Right lung (tissue), 2 donors: ENCODE measurements at regions not wholly inside any gene's neighbourhood (a gene's known extent, or its start where the extent isn't known, plus 50 kb on each side); places are given as distances from the start of the nearest gene placed in this dataset.
A peak's percentile ranks its signal among the peaks of the same experiment; 100 is the strongest.

ENCODE experiments used
- DNase-seq, 2 donors: peaks; one replicate each; pipeline ENCODE4 v3.0.0-alpha.2; 2013

GRCh38 chr10:88023676-88024075 is 160.3 kb downstream of the PTEN start:
- DNase-seq: no peak

GRCh38 chr10:88026031-88026430 is 162.6 kb downstream of the PTEN start:
- no peak for DNase-seq

- no peak for DNase-seq
Observed at GRCh38 chr10:88027570-88027969, 164.1 kb downstream of the PTEN start.

DNA sequence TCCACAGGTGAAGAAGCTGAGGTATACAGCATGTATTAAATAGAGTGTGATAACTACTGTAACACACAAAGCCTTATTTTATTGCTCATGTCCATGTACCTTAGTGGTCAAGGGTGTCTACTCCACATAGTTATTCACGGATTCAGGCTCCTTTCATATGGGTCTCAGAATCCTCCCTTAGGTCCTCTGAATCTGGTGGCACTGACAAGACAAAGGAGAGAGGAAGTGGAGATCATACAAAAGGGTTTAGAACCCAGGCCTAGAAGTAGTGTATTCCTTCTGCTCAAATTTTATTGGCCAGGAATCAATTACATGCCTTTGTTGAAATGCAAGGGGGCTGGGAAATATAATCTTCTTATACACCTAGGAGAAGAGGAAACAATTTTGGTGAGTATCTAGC is 164.6 kb downstream of the PTEN start:
- DNase-seq: no peak

GRCh38 chr10:88028654-88029053 is 165.2 kb downstream of the PTEN start:
- no peak for DNase-seq

GRCh38 chr10:88032566-88032965 is 169.1 kb downstream of the PTEN start:
- no peak for DNase-seq

GRCh38 chr10:88033385-88033784 is 170.0 kb downstream of the PTEN start:
- no peak for DNase-seq

DNA sequence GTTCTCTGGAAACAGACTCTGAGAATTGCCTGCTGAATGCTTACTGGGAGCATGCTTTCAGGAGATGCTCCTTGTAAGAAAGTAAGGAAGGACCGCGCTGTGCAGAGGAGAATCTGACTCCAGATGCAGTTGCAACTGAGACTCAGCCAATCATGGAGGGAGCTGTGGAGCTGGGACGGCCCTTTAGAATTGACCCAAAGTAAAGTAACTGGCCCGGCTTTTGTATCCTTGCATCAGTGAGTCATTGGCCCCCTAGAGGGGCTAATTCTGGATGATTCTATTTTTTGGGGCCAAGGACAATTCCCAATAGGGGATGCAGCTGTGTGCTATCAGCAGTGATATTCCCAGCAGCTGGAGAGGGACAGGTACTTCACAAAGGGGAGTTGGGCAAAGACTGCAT is 170.4 kb downstream of the PTEN start:
- DNase-seq: no peak

GRCh38 chr10:88036126-88036525 is 172.7 kb downstream of the PTEN start:
- no peak for DNase-seq

GRCh38 chr10:88037623-88038022 is 174.2 kb downstream of the PTEN start:
- DNase-seq: no peak

DNA sequence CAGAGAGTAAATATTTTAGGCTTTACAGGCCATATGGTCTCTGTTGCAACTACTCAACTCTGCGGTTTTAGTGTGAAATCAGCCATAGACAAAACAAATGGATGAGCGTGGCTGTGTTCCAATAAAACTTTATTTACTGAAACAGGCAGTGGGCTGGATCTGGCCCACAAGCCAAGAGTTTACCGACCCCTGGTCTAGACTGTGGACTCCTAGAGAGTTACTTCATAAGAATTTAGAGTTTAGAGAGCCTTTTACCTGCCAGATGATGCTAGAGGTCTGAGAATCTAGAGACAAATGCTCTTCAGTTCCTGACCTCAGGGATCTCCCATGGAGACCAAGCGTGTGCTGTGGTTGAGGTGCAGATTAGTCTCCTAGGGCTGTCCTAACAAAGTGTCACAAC is 174.8 kb downstream of the PTEN start:
- DNase-seq: no peak

- DNase-seq: no peak
Observed at GRCh38 chr10:88039496-88040200, 176.2 kb downstream of the PTEN start.

DNA sequence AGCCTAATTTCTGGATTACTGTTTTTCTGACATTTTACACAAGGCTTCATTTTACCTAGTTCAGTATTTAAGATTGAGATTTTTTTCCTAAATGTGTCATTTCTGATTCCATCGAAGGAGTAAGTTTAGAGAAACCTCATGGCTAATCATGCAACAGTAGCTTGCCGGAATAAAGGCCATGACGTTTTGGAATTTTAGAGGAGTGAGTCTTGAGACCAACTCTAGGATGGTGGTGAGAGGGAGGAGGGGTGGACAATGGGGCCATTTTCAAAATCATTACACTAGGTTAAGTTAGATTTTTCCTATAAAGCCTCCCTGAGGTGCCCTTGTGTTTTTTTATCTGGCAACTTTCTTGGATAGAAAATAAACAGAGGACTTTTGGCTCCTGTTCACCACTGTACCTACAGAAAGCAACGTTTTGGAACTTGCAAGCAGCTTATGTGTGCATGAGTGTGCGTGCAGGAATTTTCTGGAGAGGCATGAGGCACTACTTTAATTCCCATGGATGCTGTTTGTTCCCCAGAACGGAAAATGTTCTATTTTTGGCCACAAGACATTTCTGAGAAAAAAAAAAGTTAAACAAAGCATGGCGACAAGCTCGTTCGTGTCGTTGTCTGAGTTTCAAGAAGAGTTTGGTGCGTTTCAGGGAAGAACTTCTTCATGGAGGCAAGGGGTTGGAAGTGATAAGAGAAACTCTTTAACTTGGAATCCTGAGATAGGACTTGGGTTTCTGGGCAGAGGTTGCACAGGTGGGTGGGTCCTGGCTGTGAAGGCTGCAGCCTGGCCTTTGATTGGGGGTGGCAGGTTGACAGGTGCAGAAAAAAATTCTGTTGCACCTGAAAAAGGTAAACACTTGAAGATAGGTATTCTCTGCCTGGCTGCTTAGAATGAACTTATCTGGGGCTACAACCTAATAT is 178.1 kb downstream of the PTEN start:
- DNase-seq: no peak

- DNase-seq: peak; percentile 46 to 50
Observed at GRCh38 chr10:88042160-88043100, 179.0 kb downstream of the PTEN start.

DNA sequence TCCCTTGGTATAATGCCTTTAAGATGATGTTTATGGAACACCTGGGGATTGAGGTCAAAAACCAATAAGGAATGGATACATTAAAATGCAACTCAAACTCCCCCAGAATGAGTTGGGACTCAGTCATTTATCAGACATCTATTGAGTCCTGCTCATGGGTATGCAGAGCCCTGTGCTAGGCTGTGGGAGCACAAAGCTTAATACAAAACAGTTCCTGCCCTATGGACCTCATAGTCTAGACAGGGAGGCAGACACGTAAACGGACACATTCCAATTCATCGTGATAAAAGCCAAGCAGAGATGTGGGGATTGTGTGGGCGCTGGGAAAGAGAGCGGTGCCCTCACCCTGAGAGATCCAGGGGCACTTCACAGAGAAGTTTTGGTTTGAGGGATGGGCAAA is 181.7 kb downstream of the PTEN start:
- DNase-seq: no peak

- DNase-seq: no peak
Observed at GRCh38 chr10:88045656-88046415, 182.4 kb downstream of the PTEN start.

GRCh38 chr10:88047579-88047978 is 184.2 kb downstream of the PTEN start:
- DNase-seq: no peak

DNA sequence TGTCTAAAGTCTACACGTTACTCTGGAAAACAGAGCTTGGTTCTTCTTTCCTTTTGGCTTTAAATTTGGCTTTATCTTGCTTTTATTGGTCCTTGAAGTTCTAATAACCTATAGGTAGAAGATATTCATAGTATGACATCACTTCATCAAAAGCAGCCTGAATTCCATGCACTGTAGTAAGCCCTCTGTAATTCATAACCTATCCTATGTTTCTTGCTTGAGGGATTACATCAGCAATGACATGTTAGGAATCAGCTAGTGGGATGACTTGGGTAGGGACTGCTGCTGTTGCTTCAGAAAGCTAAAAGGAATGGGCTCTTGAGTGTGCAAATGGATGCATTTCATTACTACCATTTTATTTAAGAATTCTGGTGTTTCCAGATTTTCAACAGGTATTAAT is 184.9 kb downstream of the PTEN start:
- DNase-seq: no peak

GRCh38 chr10:88049204-88049603 is 185.8 kb downstream of the PTEN start:
- DNase-seq: no peak

DNA sequence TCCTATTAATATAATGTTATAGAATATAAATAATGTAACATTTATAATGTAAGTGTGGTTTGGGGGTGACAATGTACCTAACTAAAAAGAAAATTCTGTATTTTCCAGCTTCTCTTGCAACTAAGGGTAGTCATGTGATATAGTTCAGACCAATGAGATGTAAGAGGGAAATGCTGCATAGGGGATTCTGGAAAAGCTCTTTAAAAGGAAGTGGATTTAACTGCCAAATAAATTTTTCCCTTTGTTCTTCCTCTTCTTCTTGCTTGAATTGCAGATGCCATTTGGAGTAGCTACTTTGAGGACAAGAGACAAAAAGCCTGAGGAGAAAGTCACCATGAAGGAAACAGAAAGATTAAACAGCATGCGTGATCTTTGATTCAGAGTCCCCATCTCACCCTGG is 194.3 kb downstream of the PTEN start:
- DNase-seq: no peak

DNA sequence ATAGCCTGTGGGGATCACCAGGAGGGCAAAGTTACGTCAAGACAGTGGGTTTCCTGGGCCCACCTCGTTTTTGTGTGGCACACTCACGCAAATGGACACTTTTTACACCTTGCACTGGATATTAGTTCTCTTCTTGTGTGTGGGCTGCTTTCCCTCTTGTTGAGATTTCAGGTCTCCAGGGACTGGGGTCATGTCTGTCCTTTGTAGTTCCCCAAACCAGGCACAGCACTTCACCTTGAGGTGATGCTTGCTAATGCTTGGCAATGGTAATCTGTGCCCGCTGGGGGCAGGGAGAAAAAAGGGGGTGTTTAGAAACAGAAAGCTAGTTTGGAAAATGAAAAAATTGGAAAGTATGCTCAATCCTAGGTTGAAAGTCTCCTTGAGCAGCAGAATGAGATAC is 195.3 kb downstream of the PTEN start:
- DNase-seq: no peak
